ENCODE measurements at regions not wholly inside any gene's neighbourhood (a gene's known extent, or its start where the extent isn't known, plus 50 kb on each side); places are given as distances from the start of the nearest gene placed in this dataset.

GRCh38 chr7:68362745-68363518 is 1235.3 kb upstream of the AUTS2 start:
- Histone ChIP-seq H3K4me1 (no peaks in the 10 kb centered on the region), H3K36me3 (no peaks in the 10 kb centered on the region)
- intact Hi-C loops (cut with DNase I), result no loop called here

GRCh38 chr7:68364886-68365625 is 1233.2 kb upstream of the AUTS2 start:
- intact Hi-C loops (cut with DNase I), result no loop called here
- no peak overlapping the region for H3K4me3 ChIP-seq
- DNase-seq, result no peak
- no peaks in the 10 kb centered on the region for H3K36me3 ChIP-seq
- no peak for TF ChIP-seq CTCF (IDR thresholded peaks at IDR 0.05)
- H3K9me3 ChIP-seq, result no peaks in the 10 kb centered on the region
- H3K9ac ChIP-seq (ENCODE audit: low read depth in 2 of 2, low read length in 2 of 2), result no peak overlapping the region
- H3K27ac ChIP-seq, result no peak overlapping the region
- H3K27me3 ChIP-seq, result no peaks in the 10 kb centered on the region
- H3K4me1 ChIP-seq, result no peaks in the 10 kb centered on the region

More at GRCh38 chr7:68362745-68363518, 1235.3 kb upstream of the AUTS2 start:
- Histone ChIP-seq H3K9ac (ENCODE audit: low read depth in 2 of 2, low read length in 2 of 2) (no peak overlapping the region), H3K27ac (no peak overlapping the region), H3K27me3 (no peaks in the 10 kb centered on the region), H3K9me3 (no peaks in the 10 kb centered on the region), H3K4me3 (no peak overlapping the region)
- DNase-seq, result no peak
- TF ChIP-seq CTCF (IDR thresholded peaks at IDR 0.05), result no peak

GRCh38 chr7:68371985-68372384 is 1226.3 kb upstream of the AUTS2 start:
- no peak for TF ChIP-seq CTCF (IDR thresholded peaks at IDR 0.05)

DNA sequence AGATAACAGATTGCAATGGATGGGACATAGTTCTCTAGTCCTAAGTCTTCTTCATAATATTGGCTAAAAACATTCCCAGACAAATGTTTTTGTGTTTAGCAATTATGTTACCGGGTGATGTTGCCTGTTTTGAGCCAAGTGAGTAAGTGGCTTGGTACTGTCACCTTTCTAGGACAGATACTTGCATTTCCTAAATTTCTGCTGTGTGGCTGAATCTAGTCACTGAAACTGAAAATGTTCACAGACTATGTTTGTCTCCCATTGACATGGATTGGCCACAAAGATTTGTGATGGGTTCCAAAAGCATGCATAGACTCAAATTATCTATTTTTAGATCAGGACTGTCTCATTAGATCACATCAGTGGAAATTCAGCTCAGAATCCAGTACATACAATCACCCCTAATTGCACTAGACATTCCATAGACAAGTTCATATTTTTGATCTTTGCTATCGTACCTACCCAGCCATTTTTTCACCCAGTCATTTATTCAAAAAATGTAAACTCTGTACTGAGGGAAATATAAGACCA is 1222.1 kb upstream of the AUTS2 start:
- H3K4me1 ChIP-seq, result no peaks in the 10 kb centered on the region
- no peak overlapping the region for H3K27ac ChIP-seq
- H3K9ac ChIP-seq (ENCODE audit: low read depth in 2 of 2, low read length in 2 of 2), result no peak overlapping the region
- no peaks in the 10 kb centered on the region for H3K27me3 ChIP-seq
- intact Hi-C loops (cut with DNase I), result no loop called here
- H3K9me3 ChIP-seq, result no peaks in the 10 kb centered on the region
- no peak overlapping the region for H3K4me3 ChIP-seq
- H3K36me3 ChIP-seq, result no peaks in the 10 kb centered on the region
- no peak for DNase-seq
- TF ChIP-seq CTCF (IDR thresholded peaks at IDR 0.05), result no peak

More at GRCh38 chr7:68371985-68372384, 1226.3 kb upstream of the AUTS2 start:
- Histone ChIP-seq H3K9ac (ENCODE audit: low read depth in 2 of 2, low read length in 2 of 2) (no peak overlapping the region), H3K4me3 (no peak overlapping the region), H3K27me3 (no peaks in the 10 kb centered on the region), H3K27ac (no peak overlapping the region), H3K9me3 (no peaks in the 10 kb centered on the region), H3K4me1 (no peaks in the 10 kb centered on the region), H3K36me3 (no peaks in the 10 kb centered on the region)
- intact Hi-C loops (cut with DNase I), result no loop called here
- DNase-seq, result no peak

DNA sequence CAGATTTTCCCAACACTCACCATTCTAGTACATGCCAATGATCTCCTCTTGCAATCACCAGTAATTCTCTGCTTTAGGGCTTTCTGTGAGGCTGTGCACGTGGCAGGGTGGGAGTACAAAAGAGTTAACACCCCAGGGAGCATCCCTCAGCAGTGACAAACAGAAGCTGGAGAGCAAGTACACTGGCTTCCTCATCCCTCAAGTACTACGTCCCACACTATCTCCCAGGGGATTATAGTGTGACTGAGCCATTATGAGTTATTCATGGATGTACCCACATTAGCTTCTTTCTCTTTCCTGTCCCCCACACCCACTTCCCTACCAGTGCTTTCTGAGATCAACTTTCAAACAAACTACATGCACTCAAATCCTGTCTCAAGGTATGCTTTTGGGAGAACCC is 1216.5 kb upstream of the AUTS2 start:
- Histone ChIP-seq H3K9ac (ENCODE audit: low read depth in 2 of 2, low read length in 2 of 2) (no peak overlapping the region), H3K27me3 (no peaks in the 10 kb centered on the region), H3K9me3 (no peaks in the 10 kb centered on the region), H3K27ac (no peak overlapping the region), H3K4me3 (no peak overlapping the region), H3K36me3 (no peaks in the 10 kb centered on the region), H3K4me1 (no peaks in the 10 kb centered on the region)
- intact Hi-C loops (cut with DNase I), result no loop called here
- TF ChIP-seq CTCF (IDR thresholded peaks at IDR 0.05), result no peak
- no peak for DNase-seq

All from colonic mucosa (tissue), 4 donors.